OCI-LY7 (cell line): ENCODE measurements at regions not wholly inside any gene's neighbourhood (a gene's known extent, or its start where the extent isn't known, plus 50 kb on each side); places are given as distances from the start of the nearest gene placed in this dataset.

Source experiments
- BruUV-seq: library from RNA; stranded (reverse); fragments of 400-500 nt; replicated peaks from 2 replicates; lab custom pipeline; 2021; lab: Mats Ljungman, UMichigan
- CTCF ChIA-PET: fragments of 300-600 bp; sonication (Branson Sonifier 250); formaldehyde crosslinking; loops from one replicate; lab custom pipeline; 2022; ENCODE audit warnings: antibody characterized with exemption; ENCODE audit not compliant: unreplicated experiment; lab: Charles Lee
- POLR2A ChIA-PET: fragments of 300-600 bp; sonication (Branson Sonifier 250); formaldehyde crosslinking; loops from one replicate; lab custom pipeline; 2022; ENCODE audit warnings: antibody characterized with exemption; lab: Charles Lee
- DNase-seq: peaks from one replicate; pipeline ENCODE4 v3.0.0-alpha.2; 2015; ENCODE audit warnings: low spot score
- H2AFZ ChIP-seq: fragments of 200-600 bp; sonication (generic), shearing (Covaris generic); 2 replicates; pipeline ENCODE4 v1.6.1; 2014; ENCODE audit warnings: mild to moderate bottlenecking, antibody characterized with exemption, low read length, moderate library complexity
- H3K27ac ChIP-seq: fragments of 200-600 bp; sonication (generic); 2 replicates; pipeline ENCODE4 v1.5.1; 2014; ENCODE audit warnings: mixed run types, low read depth, mild to moderate bottlenecking, moderate library complexity, low read length, inconsistent platforms; ENCODE audit not compliant: poor library complexity, severe bottlenecking
- H3K36me3 ChIP-seq: fragments of 200-600 bp; sonication (generic); 2 replicates; pipeline ENCODE4 v1.6.1; 2014; ENCODE audit warnings: mild to moderate bottlenecking, antibody characterized with exemption, low read length, moderate library complexity, mixed read lengths; ENCODE audit not compliant: insufficient read depth
- H3K4me1 ChIP-seq: fragments of 200-600 bp; sonication (generic); 2 replicates; pipeline ENCODE4 v1.5.1; 2014; ENCODE audit warnings: mild to moderate bottlenecking, low read length; ENCODE audit not compliant: insufficient read depth, poor library complexity, severe bottlenecking
- H3K4me2 ChIP-seq: fragments of 200-600 bp; sonication (generic); 2 replicates; pipeline ENCODE4 v1.6.1; 2014; ENCODE audit warnings: mild to moderate bottlenecking, low read length
- H3K4me3 ChIP-seq: fragments of 200-600 bp; sonication (generic); 2 replicates; pipeline ENCODE4 v1.5.1; 2014; ENCODE audit warnings: mild to moderate bottlenecking, low read depth, low read length; ENCODE audit not compliant: poor library complexity, severe bottlenecking
- H3K79me2 ChIP-seq: fragments of 200-600 bp; sonication (generic); 2 replicates; pipeline ENCODE4 v1.6.1; 2016; ENCODE audit warnings: low read depth, mild to moderate bottlenecking, low read length, moderate library complexity, mixed read lengths; ENCODE audit not compliant: insufficient read depth
- H3K9me2 ChIP-seq: fragments of 200-600 bp; sonication (generic); 2 replicates; pipeline ENCODE4 v1.6.1; 2016; ENCODE audit warnings: mild to moderate bottlenecking, low read length, mixed read lengths; ENCODE audit not compliant: insufficient read depth
- H3K9me3 ChIP-seq: fragments of 200-600 bp; sonication (generic); 2 replicates; pipeline ENCODE4 v1.6.1; 2014; ENCODE audit warnings: mild to moderate bottlenecking, mixed run types, low read length, mixed read lengths
- H4K20me1 ChIP-seq: fragments of 200-600 bp; sonication (generic); 2 replicates; pipeline ENCODE4 v1.6.1; 2014; ENCODE audit warnings: mild to moderate bottlenecking, antibody characterized with exemption, low read length, moderate library complexity, mixed read lengths; ENCODE audit not compliant: insufficient read depth
- EZH2phosphoT487 ChIP-seq: fragments of 200-600 bp; sonication (generic); IDR thresholded peaks from 2 replicates; pipeline ENCODE4 v1.6.1; 2018; ENCODE audit warnings: low read depth, borderline replicate concordance, mild to moderate bottlenecking, mixed run types, antibody characterized with exemption, low read length, moderate library complexity, mixed read lengths
- intact Hi-C: fragments of 100-400 bp; cut with micrococcal nuclease; formaldehyde crosslinking; loops from one replicate; pipeline ENCODE4 v1.10.0; 2022; ENCODE audit not compliant: unreplicated experiment
- TF ChIP-seq, protein P1 (sequence below): fragments of 200-600 bp; sonication (generic); conservative IDR thresholded peaks from 2 replicates; pipeline ENCODE4 v1.5.1; 2014; ENCODE audit warnings: mild to moderate bottlenecking, antibody characterized with exemption, low read length, moderate library complexity, mixed read lengths

DNA sequence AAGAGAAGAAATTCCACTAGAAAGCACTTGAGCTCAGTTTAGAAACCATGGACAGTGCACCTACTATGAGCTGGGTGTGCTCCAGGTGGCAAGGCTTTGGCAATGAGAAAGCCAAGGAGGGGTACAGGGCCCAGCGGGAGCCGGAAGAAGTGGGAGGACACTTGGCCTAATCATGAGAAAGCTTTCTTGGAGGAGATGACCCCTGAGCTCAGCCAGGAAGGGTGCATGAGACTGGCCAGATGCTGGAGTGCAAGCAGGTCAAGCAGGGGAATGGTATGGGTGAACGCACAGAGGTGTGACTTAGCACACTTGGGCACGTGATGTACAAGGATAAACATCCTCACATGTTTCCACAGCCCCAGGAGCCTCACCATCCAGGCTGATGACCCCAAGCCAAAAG, 97.2 kb upstream of the GLI2 start:
- no peak overlapping the region for H3K4me2 ChIP-seq
- no peak for DNase-seq
- H3K9me3 ChIP-seq, result no peaks in the 10 kb centered on the region
- no peaks in the 10 kb centered on the region for H4K20me1 ChIP-seq
- no TSS peak for BruUV-seq
- H3K79me2 ChIP-seq, result no peaks in the 10 kb centered on the region
- no peaks in the 10 kb centered on the region for H3K9me2 ChIP-seq
- H3K4me1 ChIP-seq, result no peaks in the 10 kb centered on the region
- no peak overlapping the region for H3K4me3 ChIP-seq
- ChIA-PET POLR2A (no interaction called here), CTCF (no interaction called here)
- intact Hi-C loops, result no loop called here
- no peak overlapping the region for H2AFZ ChIP-seq
- TF ChIP-seq, protein P1, sequence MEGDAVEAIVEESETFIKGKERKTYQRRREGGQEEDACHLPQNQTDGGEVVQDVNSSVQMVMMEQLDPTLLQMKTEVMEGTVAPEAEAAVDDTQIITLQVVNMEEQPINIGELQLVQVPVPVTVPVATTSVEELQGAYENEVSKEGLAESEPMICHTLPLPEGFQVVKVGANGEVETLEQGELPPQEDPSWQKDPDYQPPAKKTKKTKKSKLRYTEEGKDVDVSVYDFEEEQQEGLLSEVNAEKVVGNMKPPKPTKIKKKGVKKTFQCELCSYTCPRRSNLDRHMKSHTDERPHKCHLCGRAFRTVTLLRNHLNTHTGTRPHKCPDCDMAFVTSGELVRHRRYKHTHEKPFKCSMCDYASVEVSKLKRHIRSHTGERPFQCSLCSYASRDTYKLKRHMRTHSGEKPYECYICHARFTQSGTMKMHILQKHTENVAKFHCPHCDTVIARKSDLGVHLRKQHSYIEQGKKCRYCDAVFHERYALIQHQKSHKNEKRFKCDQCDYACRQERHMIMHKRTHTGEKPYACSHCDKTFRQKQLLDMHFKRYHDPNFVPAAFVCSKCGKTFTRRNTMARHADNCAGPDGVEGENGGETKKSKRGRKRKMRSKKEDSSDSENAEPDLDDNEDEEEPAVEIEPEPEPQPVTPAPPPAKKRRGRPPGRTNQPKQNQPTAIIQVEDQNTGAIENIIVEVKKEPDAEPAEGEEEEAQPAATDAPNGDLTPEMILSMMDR, result no peak
- TF ChIP-seq EZH2phosphoT487, result no peak
- H3K36me3 ChIP-seq, result no peaks in the 10 kb centered on the region
- H3K27ac ChIP-seq, result no peak overlapping the region

- no peak for DNase-seq
- intact Hi-C loops, result no loop called here
- ChIA-PET POLR2A (interaction anchor here (1.0 kb wide), 1 partner anchor 18 kb away, joined by 3 read pairs; no protein-coding TSS in a partner anchor), CTCF (no interaction called here)
- H3K4me3 ChIP-seq, result no peak overlapping the region
- no peak overlapping the region for H3K27ac ChIP-seq
- H4K20me1 ChIP-seq, result no peaks in the 10 kb centered on the region
- TF ChIP-seq, protein P1, result no peak
- TF ChIP-seq EZH2phosphoT487, result no peak
- H2AFZ ChIP-seq, result no peak overlapping the region
- H3K9me2 ChIP-seq, result no peaks in the 10 kb centered on the region
- H3K79me2 ChIP-seq, result no peaks in the 10 kb centered on the region
- H3K4me1 ChIP-seq, result no peaks in the 10 kb centered on the region
- H3K4me2 ChIP-seq, result no peak overlapping the region
- BruUV-seq, result no TSS peak
- no peaks in the 10 kb centered on the region for H3K9me3 ChIP-seq
- H3K36me3 ChIP-seq, result no peaks in the 10 kb centered on the region
Observed at GRCh38 chr2:120641366-120641771, 94.3 kb upstream of the GLI2 start.

GRCh38 chr2:120642646-120643045, 93.0 kb upstream of the GLI2 start:
- TF ChIP-seq EZH2phosphoT487, result no peak
- TF ChIP-seq, protein P1, result no peak
- intact Hi-C loops, result no loop called here

More at GRCh38 chr2:120642646-120643045, 93.0 kb upstream of the GLI2 start:
- CTCF ChIA-PET, result no interaction called here
- POLR2A ChIA-PET, result interaction anchor here (0.6 kb wide), 1 partner anchor 42 kb away, joined by 6 read pairs; no protein-coding TSS in a partner anchor
- no peaks in the 10 kb centered on the region for H3K4me1 ChIP-seq
- H3K4me3 ChIP-seq, result no peak overlapping the region
- H3K9me2 ChIP-seq, result no peaks in the 10 kb centered on the region
- no peaks in the 10 kb centered on the region for H3K36me3 ChIP-seq
- BruUV-seq, result no TSS peak
- H2AFZ ChIP-seq, result no peak overlapping the region
- no peak for DNase-seq
- H3K4me2 ChIP-seq, result no peak overlapping the region
- no peaks in the 10 kb centered on the region for H3K9me3 ChIP-seq
- no peak overlapping the region for H3K27ac ChIP-seq
- no peaks in the 10 kb centered on the region for H3K79me2 ChIP-seq
- H4K20me1 ChIP-seq, result no peaks in the 10 kb centered on the region
